ENCODE measurements at regions not wholly inside any gene's neighbourhood (a gene's known extent, or its start where the extent isn't known, plus 50 kb on each side); places are given as distances from the start of the nearest gene placed in this dataset.

DNA sequence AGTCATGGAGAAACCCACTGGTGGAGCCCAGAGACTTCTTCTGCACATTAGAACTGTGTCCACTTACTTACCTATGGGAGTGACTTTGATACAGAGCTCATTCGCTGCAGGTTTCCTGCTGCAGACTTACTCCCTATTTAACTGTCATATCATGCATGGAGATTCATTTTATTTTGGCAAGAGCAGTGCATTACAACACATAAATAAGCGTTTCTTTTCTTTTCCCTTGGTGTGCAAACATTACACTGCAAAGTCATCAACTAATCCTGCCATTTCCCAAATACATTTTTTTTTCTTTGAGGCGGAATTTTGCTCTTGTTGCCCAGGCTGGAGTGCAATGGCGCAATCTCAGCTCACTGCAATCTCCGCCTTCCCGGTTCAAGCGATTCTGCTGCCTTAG is 230.9 kb upstream of the SFRP2 start:
- Histone ChIP-seq H4K20me1 (ENCODE audit: control insufficient read depth, insufficient read depth) (no peaks in the 10 kb centered on the region), H3K27me3 (replicated peaks in 1 of 2; ENCODE audit: control insufficient read depth in 2 of 2, insufficient read depth in 2 of 2, low read length in 1 of 2) (no peaks in the 10 kb centered on the region; a peak in 1 of 4 replicates), H3K27ac (ENCODE audit: control insufficient read depth, insufficient read depth) (no peak overlapping the region), H3K9me3 (replicated peaks; ENCODE audit: control insufficient read depth, insufficient read depth, low read length) (no peaks in the 10 kb centered on the region), H3K9ac (ENCODE audit: control insufficient read depth, insufficient read depth, low read length) (no peak overlapping the region), H3K36me3 (ENCODE audit: control insufficient read depth in 2 of 2, insufficient read depth in 2 of 2, low read length in 1 of 2) (no peaks in the 10 kb centered on the region), H3K4me3 (no peak overlapping the region), H2AFZ (ENCODE audit: control insufficient read depth, low read depth, low read length) (no peak overlapping the region), H3K79me2 (ENCODE audit: control insufficient read depth, insufficient read depth, low read length) (no peaks in the 10 kb centered on the region), H3K4me2 (ENCODE audit: control insufficient read depth, insufficient read depth) (no peak overlapping the region), H3K4me1 (ENCODE audit: control insufficient read depth, insufficient read depth, low read length) (no peaks in the 10 kb centered on the region)
- TF ChIP-seq RBBP5 (conservative IDR thresholded peaks at IDR 0.05) (no peak), RELA (IDR thresholded peaks at IDR 0.05; ENCODE audit: borderline replicate concordance, partially characterized antibody) (no peak), NFYB (IDR thresholded peaks at IDR 0.05; ENCODE audit: insufficient read depth, low read depth, low read length) (no peak), NR2F1 (conservative IDR thresholded peaks at IDR 0.05) (no peak), MEF2A (IDR thresholded peaks at IDR 0.05; ENCODE audit: insufficient read depth, low read depth, low read length) (no peak), KLF5 (IDR thresholded peaks at IDR 0.05; ENCODE audit: partially characterized antibody) (no peak), ZBED1 (IDR thresholded peaks at IDR 0.05; ENCODE audit: borderline replicate concordance) (no peak), CREB1 (IDR thresholded peaks at IDR 0.05; ENCODE audit: low read depth) (no peak)
- TF ChIP-seq, protein P1, sequence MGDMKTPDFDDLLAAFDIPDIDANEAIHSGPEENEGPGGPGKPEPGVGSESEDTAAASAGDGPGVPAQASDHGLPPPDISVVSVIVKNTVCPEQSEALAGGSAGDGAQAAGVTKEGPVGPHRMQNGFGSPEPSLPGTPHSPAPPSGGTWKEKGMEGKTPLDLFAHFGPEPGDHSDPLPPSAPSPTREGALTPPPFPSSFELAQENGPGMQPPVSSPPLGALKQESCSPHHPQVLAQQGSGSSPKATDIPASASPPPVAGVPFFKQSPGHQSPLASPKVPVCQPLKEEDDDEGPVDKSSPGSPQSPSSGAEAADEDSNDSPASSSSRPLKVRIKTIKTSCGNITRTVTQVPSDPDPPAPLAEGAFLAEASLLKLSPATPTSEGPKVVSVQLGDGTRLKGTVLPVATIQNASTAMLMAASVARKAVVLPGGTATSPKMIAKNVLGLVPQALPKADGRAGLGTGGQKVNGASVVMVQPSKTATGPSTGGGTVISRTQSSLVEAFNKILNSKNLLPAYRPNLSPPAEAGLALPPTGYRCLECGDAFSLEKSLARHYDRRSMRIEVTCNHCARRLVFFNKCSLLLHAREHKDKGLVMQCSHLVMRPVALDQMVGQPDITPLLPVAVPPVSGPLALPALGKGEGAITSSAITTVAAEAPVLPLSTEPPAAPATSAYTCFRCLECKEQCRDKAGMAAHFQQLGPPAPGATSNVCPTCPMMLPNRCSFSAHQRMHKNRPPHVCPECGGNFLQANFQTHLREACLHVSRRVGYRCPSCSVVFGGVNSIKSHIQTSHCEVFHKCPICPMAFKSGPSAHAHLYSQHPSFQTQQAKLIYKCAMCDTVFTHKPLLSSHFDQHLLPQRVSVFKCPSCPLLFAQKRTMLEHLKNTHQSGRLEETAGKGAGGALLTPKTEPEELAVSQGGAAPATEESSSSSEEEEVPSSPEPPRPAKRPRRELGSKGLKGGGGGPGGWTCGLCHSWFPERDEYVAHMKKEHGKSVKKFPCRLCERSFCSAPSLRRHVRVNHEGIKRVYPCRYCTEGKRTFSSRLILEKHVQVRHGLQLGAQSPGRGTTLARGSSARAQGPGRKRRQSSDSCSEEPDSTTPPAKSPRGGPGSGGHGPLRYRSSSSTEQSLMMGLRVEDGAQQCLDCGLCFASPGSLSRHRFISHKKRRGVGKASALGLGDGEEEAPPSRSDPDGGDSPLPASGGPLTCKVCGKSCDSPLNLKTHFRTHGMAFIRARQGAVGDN (IDR thresholded peaks at IDR 0.05) = no peak
- TF ChIP-seq, protein P2, sequence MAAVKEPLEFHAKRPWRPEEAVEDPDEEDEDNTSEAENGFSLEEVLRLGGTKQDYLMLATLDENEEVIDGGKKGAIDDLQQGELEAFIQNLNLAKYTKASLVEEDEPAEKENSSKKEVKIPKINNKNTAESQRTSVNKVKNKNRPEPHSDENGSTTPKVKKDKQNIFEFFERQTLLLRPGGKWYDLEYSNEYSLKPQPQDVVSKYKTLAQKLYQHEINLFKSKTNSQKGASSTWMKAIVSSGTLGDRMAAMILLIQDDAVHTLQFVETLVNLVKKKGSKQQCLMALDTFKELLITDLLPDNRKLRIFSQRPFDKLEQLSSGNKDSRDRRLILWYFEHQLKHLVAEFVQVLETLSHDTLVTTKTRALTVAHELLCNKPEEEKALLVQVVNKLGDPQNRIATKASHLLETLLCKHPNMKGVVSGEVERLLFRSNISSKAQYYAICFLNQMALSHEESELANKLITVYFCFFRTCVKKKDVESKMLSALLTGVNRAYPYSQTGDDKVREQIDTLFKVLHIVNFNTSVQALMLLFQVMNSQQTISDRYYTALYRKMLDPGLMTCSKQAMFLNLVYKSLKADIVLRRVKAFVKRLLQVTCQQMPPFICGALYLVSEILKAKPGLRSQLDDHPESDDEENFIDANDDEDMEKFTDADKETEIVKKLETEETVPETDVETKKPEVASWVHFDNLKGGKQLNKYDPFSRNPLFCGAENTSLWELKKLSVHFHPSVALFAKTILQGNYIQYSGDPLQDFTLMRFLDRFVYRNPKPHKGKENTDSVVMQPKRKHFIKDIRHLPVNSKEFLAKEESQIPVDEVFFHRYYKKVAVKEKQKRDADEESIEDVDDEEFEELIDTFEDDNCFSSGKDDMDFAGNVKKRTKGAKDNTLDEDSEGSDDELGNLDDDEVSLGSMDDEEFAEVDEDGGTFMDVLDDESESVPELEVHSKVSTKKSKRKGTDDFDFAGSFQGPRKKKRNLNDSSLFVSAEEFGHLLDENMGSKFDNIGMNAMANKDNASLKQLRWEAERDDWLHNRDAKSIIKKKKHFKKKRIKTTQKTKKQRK (IDR thresholded peaks at IDR 0.05; ENCODE audit: low read depth, low read length) = no peak
- TF ChIP-seq, protein P3, sequence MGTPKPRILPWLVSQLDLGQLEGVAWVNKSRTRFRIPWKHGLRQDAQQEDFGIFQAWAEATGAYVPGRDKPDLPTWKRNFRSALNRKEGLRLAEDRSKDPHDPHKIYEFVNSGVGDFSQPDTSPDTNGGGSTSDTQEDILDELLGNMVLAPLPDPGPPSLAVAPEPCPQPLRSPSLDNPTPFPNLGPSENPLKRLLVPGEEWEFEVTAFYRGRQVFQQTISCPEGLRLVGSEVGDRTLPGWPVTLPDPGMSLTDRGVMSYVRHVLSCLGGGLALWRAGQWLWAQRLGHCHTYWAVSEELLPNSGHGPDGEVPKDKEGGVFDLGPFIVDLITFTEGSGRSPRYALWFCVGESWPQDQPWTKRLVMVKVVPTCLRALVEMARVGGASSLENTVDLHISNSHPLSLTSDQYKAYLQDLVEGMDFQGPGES (IDR thresholded peaks at IDR 0.05) = no peak
- TF ChIP-seq, protein P4, sequence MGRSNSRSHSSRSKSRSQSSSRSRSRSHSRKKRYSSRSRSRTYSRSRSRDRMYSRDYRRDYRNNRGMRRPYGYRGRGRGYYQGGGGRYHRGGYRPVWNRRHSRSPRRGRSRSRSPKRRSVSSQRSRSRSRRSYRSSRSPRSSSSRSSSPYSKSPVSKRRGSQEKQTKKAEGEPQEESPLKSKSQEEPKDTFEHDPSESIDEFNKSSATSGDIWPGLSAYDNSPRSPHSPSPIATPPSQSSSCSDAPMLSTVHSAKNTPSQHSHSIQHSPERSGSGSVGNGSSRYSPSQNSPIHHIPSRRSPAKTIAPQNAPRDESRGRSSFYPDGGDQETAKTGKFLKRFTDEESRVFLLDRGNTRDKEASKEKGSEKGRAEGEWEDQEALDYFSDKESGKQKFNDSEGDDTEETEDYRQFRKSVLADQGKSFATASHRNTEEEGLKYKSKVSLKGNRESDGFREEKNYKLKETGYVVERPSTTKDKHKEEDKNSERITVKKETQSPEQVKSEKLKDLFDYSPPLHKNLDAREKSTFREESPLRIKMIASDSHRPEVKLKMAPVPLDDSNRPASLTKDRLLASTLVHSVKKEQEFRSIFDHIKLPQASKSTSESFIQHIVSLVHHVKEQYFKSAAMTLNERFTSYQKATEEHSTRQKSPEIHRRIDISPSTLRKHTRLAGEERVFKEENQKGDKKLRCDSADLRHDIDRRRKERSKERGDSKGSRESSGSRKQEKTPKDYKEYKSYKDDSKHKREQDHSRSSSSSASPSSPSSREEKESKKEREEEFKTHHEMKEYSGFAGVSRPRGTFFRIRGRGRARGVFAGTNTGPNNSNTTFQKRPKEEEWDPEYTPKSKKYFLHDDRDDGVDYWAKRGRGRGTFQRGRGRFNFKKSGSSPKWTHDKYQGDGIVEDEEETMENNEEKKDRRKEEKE (IDR thresholded peaks at IDR 0.05) = no peak
- ATAC-seq = no peak
- intact Hi-C loops (cut with micrococcal nuclease; ENCODE audit: unreplicated experiment) = loop anchor here (10.0 kb wide), 1 partner anchor 235 kb away; the partner anchor contains the start of gene SFRP2
- BruUV-seq (replicated peaks) = no TSS peak
- WGBS (ENCODE audit: insufficient coverage, insufficient replicate concordance, low lambda C conversion rate, missing lambda C conversion rate) = 59% methylated on average over 7 of the region's 7 CpGs
- ChIA-PET POLR2A (no interaction called here), RAD21 (ENCODE audit: unreplicated experiment) (no interaction called here), CTCF (interaction anchor here (0.6 to 1.4 kb wide), 2 partner anchors 234 to 1093 kb away, joined by 3 to 5 read pairs; no protein-coding TSS in a partner anchor), SMC1A (ENCODE audit: uncharacterized antibody, unreplicated experiment) (no interaction called here)
- DNase-seq (ENCODE audit: low read depth, low spot score) = no peak
- in situ Hi-C loops (cut with MboI) = no loop called here
- no peak for FAIRE-seq
